Esophagus muscularis mucosa (tissue), 4 donors: ENCODE measurements at regions not wholly inside any gene's neighbourhood (a gene's known extent, or its start where the extent isn't known, plus 50 kb on each side); places are given as distances from the start of the nearest gene placed in this dataset.

Experiments used
- CTCF ChIP-seq, 3 experiments: fragments of 200-600 bp in 2 of 3; fragments of 450-650 bp in 1 of 3; sonication (generic) in 2 of 3; IDR thresholded peaks; one replicate each; pipeline ENCODE4 v1.5.1; 2017 to 2019; ENCODE audit warnings: antibody characterized with exemption in 3 of 3, mild to moderate bottlenecking in 2 of 3, moderate library complexity in 1 of 3
- EP300 ChIP-seq: sonication (generic); formaldehyde crosslinking; IDR thresholded peaks from one replicate; pipeline ENCODE4 v1.6.1; 2017; ENCODE audit warnings: antibody characterized with exemption
- POLR2A ChIP-seq: fragments of 450-650 bp; IDR thresholded peaks from one replicate; pipeline ENCODE4 v1.6.1; 2017; ENCODE audit warnings: antibody characterized with exemption, moderate library complexity, mild to moderate bottlenecking, low read depth

DNA sequence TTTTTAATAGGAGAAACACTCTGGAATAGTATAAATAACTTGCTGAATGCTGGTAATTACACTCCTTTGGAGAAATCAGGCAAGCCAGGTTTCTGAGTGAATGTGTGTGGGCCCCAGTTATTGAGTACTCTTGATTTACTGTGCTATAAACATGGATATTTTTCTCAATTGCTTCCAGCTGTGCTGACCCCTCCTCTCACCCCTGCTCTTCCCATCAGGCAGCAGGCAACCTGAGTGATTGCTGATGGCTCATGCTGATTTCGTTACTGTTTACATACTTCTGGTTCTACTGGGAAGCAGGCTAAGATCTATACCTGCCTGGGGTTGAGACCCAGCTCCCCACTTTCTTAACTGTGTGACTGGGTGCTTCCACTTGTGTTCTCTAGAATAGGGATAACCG, 68.5 kb downstream of the DHCR7 start:
- TF ChIP-seq CTCF (IDR thresholded peaks at IDR 0.05): no peak
- no peak for TF ChIP-seq POLR2A
- no peak for TF ChIP-seq EP300
